Fibroblast of lung (primary cell): ENCODE measurements at regions not wholly inside any gene's neighbourhood (a gene's known extent, or its start where the extent isn't known, plus 50 kb on each side); places are given as distances from the start of the nearest gene placed in this dataset.
A peak's percentile ranks its signal among the peaks of the same experiment; 100 is the strongest.

ENCODE experiments used
- DNase-seq, 2 donors: peaks; one replicate each; pipeline versions ENCODE4 v3.0.0 to v3.0.0-alpha.2; 2010; ENCODE audit warnings: low read depth in 2 of 2
- H2AFZ ChIP-seq: 2 replicates; pipeline ENCODE4 v1.5.1; 2012; ENCODE audit warnings: low read length, control low read depth, inconsistent platforms
- H3K27ac ChIP-seq: 2 replicates; pipeline ENCODE4 v1.5.1; 2011; ENCODE audit warnings: low read length, control low read depth; ENCODE audit not compliant: insufficient read depth
- H3K27me3 ChIP-seq: 2 replicates; pipeline ENCODE4 v1.5.1; 2011; ENCODE audit warnings: mild to moderate bottlenecking, low read length; ENCODE audit not compliant: control insufficient read depth, insufficient read depth
- H3K36me3 ChIP-seq: 2 replicates; pipeline ENCODE4 v1.5.1; 2011; ENCODE audit warnings: low read length; ENCODE audit not compliant: control insufficient read depth, insufficient read depth
- H3K4me1 ChIP-seq: 2 replicates; pipeline ENCODE4 v1.5.1; 2011; ENCODE audit warnings: low read length; ENCODE audit not compliant: control insufficient read depth, insufficient read depth; ENCODE audit errors: extremely low read depth
- H3K4me2 ChIP-seq: 2 replicates; pipeline ENCODE4 v1.5.1; 2011; ENCODE audit warnings: low read length, control low read depth; ENCODE audit not compliant: insufficient read depth; ENCODE audit errors: extremely low read depth
- H3K4me3 ChIP-seq, 4 experiments: fragments of 200-600 bp in 1 of 4; sonication (generic) in 1 of 4; replicated peaks in 1 of 4; 2 replicates each; pipeline ENCODE4 v1.5.1; 2011 to 2016; ENCODE audit warnings: low read length in 4 of 4, low read depth in 3 of 4, mild to moderate bottlenecking in 3 of 4, control low read depth in 2 of 4, inconsistent platforms in 1 of 4, mixed read lengths in 1 of 4; ENCODE audit not compliant: insufficient read depth in 1 of 4; ENCODE audit errors: control extremely low read depth in 1 of 4
- H3K79me2 ChIP-seq: 2 replicates; pipeline ENCODE4 v1.5.1; 2012; ENCODE audit warnings: mild to moderate bottlenecking, low read length, inconsistent platforms; ENCODE audit not compliant: control insufficient read depth, insufficient read depth
- H3K9ac ChIP-seq: 2 replicates; pipeline ENCODE4 v1.5.1; 2011; ENCODE audit warnings: mild to moderate bottlenecking, low read length, control low read depth; ENCODE audit not compliant: insufficient read depth
- H3K9me3 ChIP-seq: 2 replicates; pipeline ENCODE4 v1.5.1; 2012; ENCODE audit warnings: low read depth, low read length; ENCODE audit not compliant: control insufficient read depth, insufficient read depth
- H4K20me1 ChIP-seq: 2 replicates; pipeline ENCODE4 v1.5.1; 2011; ENCODE audit warnings: low read length; ENCODE audit not compliant: control insufficient read depth, insufficient read depth; ENCODE audit errors: extremely low read depth
- EZH2 ChIP-seq: IDR thresholded peaks from 2 replicates; pipeline ENCODE4 v1.5.1; 2012; ENCODE audit warnings: low read length, control low read depth, mild to moderate bottlenecking; ENCODE audit errors: missing control alignments
- TF ChIP-seq, protein P1 (sequence below), 2 donors: IDR thresholded peaks in 1 of 2; conservative IDR thresholded peaks in 1 of 2; 1 replicate in 1 of 2; 2 replicates in 1 of 2; pipeline ENCODE4 v1.5.1; 2011 to 2012; ENCODE audit warnings: low read length in 2 of 2, control low read depth in 1 of 2, inconsistent platforms in 1 of 2, low read depth in 1 of 2, mild to moderate bottlenecking in 1 of 2

DNA sequence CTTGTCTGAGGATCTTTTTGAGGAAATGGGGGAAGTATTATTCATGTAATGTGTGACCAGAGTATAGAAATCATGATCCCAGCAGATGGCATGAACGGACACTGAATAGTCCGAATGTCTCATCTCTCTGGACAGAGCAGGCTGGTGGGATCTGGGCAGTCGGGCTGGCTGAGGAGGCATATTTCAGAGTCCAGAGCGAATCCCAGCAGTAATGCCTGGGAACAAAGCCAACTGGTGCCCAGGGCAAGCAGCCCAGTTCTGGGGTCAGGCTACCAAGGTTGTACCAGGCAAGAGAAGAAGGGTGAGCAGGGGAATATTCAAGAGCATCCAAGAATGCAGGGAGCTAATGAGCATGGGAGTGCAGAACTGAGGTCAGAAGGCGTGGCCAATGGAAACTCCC lies 306.4 kb downstream of the ZSWIM6 start:
- H3K79me2 ChIP-seq, result no peaks in the 10 kb centered on the region
- H3K9ac ChIP-seq, result no peak overlapping the region
- H3K27me3 ChIP-seq, result peaks cover 2% of the 10 kb centered on the region
- H3K4me2 ChIP-seq, result no peak overlapping the region
- H3K36me3 ChIP-seq, result no peaks in the 10 kb centered on the region
- TF ChIP-seq EZH2, result no peak
- TF ChIP-seq, protein P1, sequence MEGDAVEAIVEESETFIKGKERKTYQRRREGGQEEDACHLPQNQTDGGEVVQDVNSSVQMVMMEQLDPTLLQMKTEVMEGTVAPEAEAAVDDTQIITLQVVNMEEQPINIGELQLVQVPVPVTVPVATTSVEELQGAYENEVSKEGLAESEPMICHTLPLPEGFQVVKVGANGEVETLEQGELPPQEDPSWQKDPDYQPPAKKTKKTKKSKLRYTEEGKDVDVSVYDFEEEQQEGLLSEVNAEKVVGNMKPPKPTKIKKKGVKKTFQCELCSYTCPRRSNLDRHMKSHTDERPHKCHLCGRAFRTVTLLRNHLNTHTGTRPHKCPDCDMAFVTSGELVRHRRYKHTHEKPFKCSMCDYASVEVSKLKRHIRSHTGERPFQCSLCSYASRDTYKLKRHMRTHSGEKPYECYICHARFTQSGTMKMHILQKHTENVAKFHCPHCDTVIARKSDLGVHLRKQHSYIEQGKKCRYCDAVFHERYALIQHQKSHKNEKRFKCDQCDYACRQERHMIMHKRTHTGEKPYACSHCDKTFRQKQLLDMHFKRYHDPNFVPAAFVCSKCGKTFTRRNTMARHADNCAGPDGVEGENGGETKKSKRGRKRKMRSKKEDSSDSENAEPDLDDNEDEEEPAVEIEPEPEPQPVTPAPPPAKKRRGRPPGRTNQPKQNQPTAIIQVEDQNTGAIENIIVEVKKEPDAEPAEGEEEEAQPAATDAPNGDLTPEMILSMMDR (conservative IDR thresholded peaks at IDR 0.05 in 1 of 2, IDR thresholded peaks at IDR 0.05 in 1 of 2; ENCODE audit: low read depth in 1 of 2, low read length in 2 of 2), result no peak
- no peak overlapping the region for H2AFZ ChIP-seq
- H3K9me3 ChIP-seq, result no peaks in the 10 kb centered on the region
- H3K4me3 ChIP-seq, result no peak overlapping the region
- H4K20me1 ChIP-seq, result no peaks in the 10 kb centered on the region
- no peaks in the 10 kb centered on the region for H3K4me1 ChIP-seq
- DNase-seq, result no peak
- no peak overlapping the region for H3K27ac ChIP-seq

DNA sequence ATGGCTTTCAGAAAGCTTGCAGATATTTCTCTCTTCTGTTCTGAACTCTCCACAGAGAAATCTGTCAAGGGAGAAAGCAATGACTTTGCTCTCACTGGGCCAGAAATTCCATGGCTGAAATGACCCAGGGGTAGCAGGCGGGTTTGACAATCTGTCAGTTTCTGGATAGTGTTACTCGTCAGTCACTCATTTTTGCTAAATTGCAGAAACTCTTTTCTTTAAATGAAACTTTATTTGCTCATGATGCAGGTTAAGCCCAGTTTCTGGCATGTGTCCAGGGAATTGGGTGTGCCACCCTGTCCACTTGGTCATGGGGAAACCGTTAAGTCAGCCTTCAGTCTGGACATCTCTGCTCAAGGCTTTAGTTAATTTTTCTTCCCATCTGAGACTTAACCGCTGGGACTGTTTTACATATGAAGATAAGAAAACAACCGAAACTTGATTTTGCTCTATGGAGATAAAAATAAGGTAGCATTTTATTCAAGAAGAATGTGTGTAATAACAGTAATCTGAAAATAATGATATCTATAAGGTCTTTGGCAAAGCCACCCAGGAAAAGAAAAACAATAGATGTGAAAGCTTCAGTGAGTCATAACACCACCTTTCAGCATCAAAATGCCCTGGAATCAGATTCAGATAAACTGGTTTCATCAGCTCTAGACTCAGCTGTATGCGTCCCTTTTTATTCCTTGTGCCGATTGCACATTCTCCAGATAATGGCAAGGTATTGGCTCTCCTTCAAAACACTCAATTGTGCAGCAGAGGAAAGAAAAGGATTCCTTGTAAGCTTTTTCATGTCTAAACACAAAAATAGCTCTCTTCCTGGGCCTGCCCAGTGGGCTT lies 308.3 kb downstream of the ZSWIM6 start:
- Histone ChIP-seq H3K9ac (no peak overlapping the region), H4K20me1 (no peaks in the 10 kb centered on the region), H3K4me2 (no peak overlapping the region), H3K27ac (no peak overlapping the region), H3K4me1 (no peaks in the 10 kb centered on the region), H3K27me3 (peaks cover 2% of the 10 kb centered on the region), H3K36me3 (no peaks in the 10 kb centered on the region), H3K9me3 (no peaks in the 10 kb centered on the region), H3K4me3 (no peak overlapping the region), H3K79me2 (no peaks in the 10 kb centered on the region), H2AFZ (no peak overlapping the region)
- TF ChIP-seq EZH2, result no peak
- TF ChIP-seq, protein P1 (conservative IDR thresholded peaks at IDR 0.05 in 1 of 2, IDR thresholded peaks at IDR 0.05 in 1 of 2; ENCODE audit: low read depth in 1 of 2, low read length in 2 of 2), result no peak
- DNase-seq, result peak in 1 of 2 donors; percentile 57

DNA sequence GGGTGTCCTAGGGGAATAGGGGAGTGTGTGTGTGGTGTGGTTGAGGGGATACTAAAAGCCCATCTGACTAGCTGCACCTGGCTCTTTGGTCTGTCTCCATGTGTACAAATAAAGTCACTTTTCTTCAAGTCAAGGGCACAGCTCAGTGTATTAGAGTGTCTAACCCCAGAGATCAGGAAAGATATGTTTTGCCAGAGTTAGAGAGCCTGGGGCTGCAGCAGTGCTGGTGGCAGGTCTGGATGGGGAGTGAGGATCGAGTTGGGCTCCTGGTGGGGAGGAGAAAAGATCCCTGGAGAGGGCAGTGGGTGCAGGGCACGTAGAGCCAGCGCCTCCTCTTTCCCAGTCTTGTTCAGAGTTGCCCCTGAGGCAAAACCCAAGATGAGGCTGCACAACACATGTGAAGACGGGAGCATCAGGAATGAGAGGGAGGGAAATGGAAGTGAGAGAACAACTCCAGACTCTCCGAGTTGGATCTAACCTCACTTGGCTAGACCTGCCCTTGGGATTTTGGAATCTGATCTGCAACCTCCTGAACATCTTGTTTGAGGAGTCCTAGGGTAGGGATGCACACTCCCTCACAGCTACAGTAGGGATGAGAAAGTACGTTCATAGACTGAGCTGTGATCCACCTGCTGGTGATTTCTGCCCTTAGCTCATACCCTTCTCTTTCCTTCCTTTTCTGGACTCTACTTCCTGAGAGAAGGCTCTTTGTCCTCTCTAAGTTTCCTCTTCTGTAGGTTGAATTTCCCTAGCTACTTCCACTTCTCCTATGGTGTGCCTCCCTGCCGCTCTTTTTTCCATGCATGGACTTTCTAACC lies 309.9 kb downstream of the ZSWIM6 start:
- Histone ChIP-seq H3K27me3 (peaks cover 6% of the 10 kb centered on the region), H3K79me2 (no peaks in the 10 kb centered on the region), H3K4me1 (no peaks in the 10 kb centered on the region), H3K4me2 (no peak overlapping the region), H3K36me3 (no peaks in the 10 kb centered on the region), H3K27ac (no peak overlapping the region), H3K9ac (no peak overlapping the region), H2AFZ (no peak overlapping the region), H3K9me3 (no peaks in the 10 kb centered on the region), H4K20me1 (no peaks in the 10 kb centered on the region), H3K4me3 (no peak overlapping the region)
- no peak for TF ChIP-seq EZH2
- TF ChIP-seq, protein P1 (conservative IDR thresholded peaks at IDR 0.05 in 1 of 2, IDR thresholded peaks at IDR 0.05 in 1 of 2; ENCODE audit: low read depth in 1 of 2, low read length in 2 of 2), result peak in 1 of 2 donors; percentile 16
- peak in 1 of 2 donors; percentile 11 for DNase-seq
